Spleen (tissue), 7 donors: ENCODE measurements at regions not wholly inside any gene's neighbourhood (a gene's known extent, or its start where the extent isn't known, plus 50 kb on each side); places are given as distances from the start of the nearest gene placed in this dataset.

Experiments
- CTCF ChIP-seq, 11 experiments: fragments of 200-600 bp in 7 of 11; fragments of 450-650 bp in 4 of 11; sonication (generic) in 4 of 11; IDR thresholded peaks in 8 of 11; conservative IDR thresholded peaks in 3 of 11; 1 replicate in 7 of 11; 2 replicates in 4 of 11; pipeline versions ENCODE4 v1.4.0 to v1.8.0; 2016 to 2021; ENCODE audit warnings: antibody characterized with exemption in 11 of 11, inconsistent platforms in 4 of 11, mild to moderate bottlenecking in 1 of 11
- POLR2AphosphoS5 ChIP-seq, 3 donors: sonication (generic); formaldehyde crosslinking; IDR thresholded peaks; one replicate each; pipeline ENCODE4 v1.5.1; 2017; ENCODE audit warnings: antibody characterized with exemption in 3 of 3
- donor health status: DM: no; HTN: no; CAD: no; lungs with moderate emphysema.
- donor health status: DM: no; HTN: no; CAD: no.
- donor health status: DM: no; HTN: no; CAD: no.

- no peak for TF ChIP-seq CTCF (IDR thresholded peaks at IDR 0.05 in 8 of 11, conservative IDR thresholded peaks at IDR 0.05 in 3 of 11)
- no peak for TF ChIP-seq POLR2AphosphoS5 (IDR thresholded peaks at IDR 0.05)
These were observed 453.6 kb upstream of the TUSC1 start for GRCh38 chr9:26131886-26132285.
